GM03348 (cell line): ENCODE measurements at regions not wholly inside any gene's neighbourhood (a gene's known extent, or its start where the extent isn't known, plus 50 kb on each side); places are given as distances from the start of the nearest gene placed in this dataset.

Experiments
- DNase-seq: peaks from one replicate; pipeline ENCODE4 v3.0.0; 2012; ENCODE audit warnings: low spot score

DNA sequence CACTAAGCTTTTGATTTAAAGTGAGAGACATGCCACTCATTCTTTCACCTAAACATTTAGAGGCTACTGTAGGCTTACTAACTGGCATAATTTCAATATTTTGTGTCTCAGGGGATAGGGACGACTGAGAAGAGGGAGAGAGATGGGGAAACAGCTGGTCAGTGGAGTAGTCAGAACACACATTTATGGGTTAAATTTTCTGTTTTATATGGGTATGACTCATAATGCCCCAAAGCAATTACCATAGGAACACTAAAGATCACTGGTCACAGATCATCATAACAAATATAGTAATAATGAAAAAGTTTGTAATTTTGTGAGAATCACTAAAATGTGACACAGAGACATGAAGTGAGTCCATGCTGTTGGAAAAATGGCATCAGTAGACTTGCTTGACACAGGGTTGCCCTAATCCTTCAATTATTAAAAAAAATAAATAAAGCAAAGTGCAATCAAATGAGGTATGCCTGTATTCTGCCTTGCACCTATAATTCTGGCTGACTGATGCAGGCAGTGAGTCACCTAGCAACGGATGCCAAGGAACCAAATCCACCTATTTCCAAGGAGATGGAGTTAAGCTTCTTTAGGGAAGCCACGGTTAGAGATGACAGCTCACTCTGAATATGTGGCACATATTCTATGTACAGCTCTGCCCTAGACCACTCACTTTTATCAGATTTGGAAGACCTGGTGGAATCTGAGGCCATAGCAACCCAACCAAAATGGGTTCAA, 166.1 kb downstream of the MARCHF11 start:
- no peak for DNase-seq

DNA sequence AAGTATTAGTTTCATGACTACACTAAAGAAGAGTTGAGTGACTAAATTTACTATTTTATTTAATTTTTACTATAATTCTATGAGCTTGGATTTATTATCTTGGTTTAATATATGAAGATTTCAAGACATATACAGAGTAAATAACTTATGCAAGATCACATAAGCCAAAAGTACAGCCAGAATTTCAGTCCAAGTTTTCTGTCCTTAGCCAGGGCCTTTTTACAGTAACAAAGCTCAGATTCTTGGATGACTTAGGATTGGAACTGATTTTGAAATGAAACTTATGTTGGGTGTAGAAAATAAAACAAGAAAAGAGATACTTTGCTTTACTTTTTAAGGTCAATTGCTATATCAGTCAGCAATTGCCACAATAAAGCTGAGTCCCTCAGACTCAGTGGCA, 170.3 kb downstream of the MARCHF11 start:
- no peak for DNase-seq

DNA sequence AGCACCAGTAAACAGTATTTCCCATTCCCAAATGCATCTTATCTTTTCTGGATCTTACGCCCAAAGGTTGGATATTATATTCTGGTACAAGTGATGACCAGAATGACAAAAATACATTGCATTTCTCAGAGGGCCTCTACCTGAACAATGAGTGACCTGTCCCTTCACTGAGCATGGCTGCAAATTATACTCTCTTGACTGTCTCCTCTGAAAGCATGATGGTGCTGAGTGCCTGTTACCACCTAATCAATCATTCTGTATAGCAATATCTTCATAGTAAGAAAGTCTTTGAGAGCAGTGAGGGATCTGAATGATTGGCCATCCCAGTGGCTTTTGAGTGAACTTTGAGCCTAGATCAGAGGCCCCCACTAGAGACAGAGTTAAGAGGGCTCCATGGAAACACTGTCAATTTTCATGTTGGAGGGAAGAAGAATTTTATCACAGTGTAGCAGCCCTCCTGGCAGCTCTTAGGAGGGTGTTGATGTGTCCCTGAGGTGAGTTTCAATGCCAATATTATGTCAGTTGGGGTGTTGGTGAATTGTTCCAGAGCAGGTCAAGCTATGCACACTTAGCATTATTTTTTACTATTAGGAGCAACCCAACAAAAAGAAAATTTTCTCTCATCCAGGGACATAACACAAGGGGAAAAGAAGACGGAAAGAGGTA, 171.7 kb downstream of the MARCHF11 start:
- no peak for DNase-seq

DNA sequence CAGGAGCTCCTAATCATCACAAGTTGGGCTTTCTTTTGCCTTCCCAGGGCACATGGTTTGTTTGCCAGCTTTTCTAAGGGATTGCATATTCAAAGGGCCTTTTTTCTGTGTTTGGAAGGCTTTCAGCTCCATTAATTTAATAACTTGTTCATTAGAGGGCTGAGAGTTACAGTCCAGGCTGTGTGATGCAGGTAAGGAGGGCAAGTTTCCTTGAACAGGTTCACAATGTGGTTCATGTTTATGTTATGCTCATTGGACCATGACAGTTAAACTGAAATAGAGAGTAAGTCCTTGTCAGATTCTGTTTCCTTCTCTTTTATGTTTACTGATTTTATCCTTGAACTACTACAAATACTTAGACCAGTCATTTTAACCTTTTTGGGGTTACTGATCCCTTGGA, 174.4 kb downstream of the MARCHF11 start:
- DNase-seq, result no peak

DNA sequence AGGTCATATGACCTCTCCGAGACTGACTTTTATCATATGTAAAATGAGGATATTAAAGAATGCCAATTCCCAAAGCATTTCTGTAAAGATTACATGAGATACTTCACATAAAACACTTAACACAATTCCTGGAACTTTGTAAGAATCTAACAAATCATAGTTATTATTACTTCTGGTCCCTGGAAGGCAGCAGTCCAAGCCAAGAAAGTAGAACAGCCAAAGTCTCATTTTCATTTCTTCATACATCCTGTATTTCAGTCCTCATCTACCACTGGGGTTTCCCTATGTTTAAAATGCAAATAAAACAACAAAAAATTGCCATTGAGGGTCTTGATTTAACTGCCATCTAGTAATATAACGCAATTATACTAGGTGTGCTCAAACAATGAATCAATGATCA, 179.5 kb downstream of the MARCHF11 start:
- DNase-seq, result no peak

DNA sequence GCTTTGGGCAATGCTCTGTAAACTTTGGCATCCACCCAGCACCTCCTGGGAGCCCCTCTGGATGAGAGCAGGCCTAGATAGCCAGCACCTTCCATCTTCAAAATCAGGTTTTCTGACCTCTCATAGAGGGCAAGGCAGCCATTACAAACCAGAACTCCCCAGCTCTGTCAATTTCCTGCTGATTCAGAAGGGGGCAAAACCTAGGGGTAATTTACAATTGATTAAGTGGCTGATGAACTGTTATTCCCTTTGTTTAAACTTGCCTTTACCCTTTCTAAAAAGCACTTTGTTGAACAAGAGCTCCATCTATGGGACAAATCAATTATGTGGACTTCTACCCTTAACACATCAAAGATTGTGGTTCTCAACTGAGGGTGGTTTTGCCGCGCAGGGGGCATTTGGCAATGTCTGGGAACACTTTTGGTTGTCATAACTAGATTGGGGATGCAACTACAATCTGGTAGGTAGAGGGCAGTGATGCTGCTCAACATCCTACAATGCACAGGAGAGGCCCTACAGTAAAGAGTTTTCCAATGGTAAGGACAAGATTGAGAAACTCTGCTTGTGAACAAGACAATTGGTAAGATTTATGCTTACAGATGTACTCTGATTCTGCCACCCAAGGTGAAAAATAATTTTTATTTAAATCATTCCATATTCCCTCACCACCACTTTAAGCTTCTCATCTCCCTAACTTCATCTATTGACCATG, 184.1 kb downstream of the MARCHF11 start:
- peak; percentile 59 for DNase-seq

DNA sequence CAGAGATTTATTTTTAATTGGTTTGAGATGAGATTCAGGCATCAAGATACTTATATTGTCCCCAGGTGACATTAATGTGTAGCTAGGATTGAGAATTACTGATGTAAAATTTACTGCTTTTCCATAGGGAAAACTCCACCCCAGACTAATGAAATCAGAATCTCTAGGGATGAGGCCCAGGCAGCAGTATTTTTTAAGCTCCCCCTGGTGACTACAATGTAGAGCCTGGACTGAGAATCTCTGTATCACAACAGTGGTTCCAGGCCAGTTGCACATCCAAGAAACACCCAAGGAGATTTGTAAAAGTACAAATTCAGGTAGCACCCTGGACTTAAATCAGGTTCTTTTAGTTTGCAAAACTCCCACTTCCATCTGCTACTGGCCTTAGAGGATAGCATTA, 185.7 kb downstream of the MARCHF11 start:
- peak; percentile 10 for DNase-seq

DNA sequence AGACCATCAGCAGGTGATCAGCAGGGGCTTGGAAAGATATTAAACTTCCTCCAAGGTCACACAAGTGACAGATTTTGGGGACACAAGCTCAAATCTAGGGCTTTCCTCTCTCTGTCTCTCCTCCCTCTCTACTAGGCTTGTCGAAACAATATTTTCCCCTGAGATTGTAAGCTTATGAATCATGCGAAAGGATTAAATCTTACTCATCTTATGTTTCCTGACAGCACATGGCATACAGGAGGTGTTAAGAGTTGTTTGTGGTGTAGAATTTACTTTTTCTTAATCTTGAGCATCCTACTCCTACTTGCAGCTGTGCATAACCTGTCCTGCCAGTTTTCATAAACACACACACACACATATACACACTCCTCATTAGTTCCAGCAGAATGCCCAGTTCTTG, 186.3 kb downstream of the MARCHF11 start:
- DNase-seq, result peak; percentile 33

DNA sequence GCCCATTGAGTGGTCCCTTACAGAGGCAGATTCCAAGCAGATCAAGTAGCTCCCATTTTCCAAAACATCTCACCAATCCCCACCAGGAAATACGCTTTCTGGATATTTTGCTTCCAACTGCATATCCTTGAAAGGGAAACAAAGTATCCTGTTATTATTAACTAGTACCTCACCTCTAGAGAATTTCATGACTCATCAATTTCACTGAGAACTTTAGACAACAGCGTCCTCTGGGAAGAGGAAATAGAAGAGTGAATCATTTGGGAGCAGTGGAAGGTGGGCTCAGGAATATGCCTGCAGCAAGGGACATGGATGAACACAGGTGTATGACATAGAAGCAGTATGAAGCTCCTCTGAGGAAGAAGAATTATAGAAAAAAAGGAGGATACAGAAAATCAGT, 186.7 kb downstream of the MARCHF11 start:
- peak; percentile 13 for DNase-seq

DNA sequence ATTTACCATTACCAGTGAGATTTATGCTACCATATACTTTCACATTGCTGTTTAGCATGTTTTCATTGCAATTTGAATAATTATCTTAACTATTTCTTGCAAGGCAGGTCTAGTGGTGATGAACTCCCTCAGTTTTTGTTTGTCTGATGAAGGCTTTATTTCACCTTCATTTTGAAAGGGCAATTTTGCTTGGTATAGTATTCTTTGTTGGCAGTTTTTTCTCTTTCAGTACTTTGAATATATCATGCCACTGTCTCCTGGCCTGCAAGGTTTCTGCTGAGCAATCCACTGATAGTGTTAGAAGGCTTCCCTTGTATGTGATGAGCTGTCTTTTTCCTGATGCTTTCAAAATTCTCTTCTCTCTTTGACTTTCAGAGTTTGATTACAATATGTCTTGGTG, 188.0 kb downstream of the MARCHF11 start:
- DNase-seq, result no peak
